ENCODE measurements at regions not wholly inside any gene's neighbourhood (a gene's known extent, or its start where the extent isn't known, plus 50 kb on each side); places are given as distances from the start of the nearest gene placed in this dataset.

GRCh38 chr3:5531039-5531438 lies 343.5 kb downstream of the EDEM1 start:
- intact Hi-C loops (cut with DNase I) = no loop called here
- no peaks in the 10 kb centered on the region for H3K4me1 ChIP-seq (replicated peaks)
- no peaks in the 10 kb centered on the region for H3K36me3 ChIP-seq
- DNase-seq (ENCODE audit: low spot score) = no peak
- H3K27me3 ChIP-seq (replicated peaks; ENCODE audit: insufficient read depth) = peaks cover 2% of the 10 kb centered on the region
- H3K27ac ChIP-seq = no peak overlapping the region
- H3K9me3 ChIP-seq = no peaks in the 10 kb centered on the region
- TF ChIP-seq POLR2A (IDR thresholded peaks at IDR 0.05) = no peak
- TF ChIP-seq POLR2AphosphoS5 (IDR thresholded peaks at IDR 0.05) = no peak
- no peak for TF ChIP-seq CTCF (IDR thresholded peaks at IDR 0.05)
- 71% methylated on average over 6 of the region's 6 CpGs for WGBS
- H3K4me3 ChIP-seq = no peak overlapping the region

- Histone ChIP-seq H3K27me3 (replicated peaks; ENCODE audit: insufficient read depth) (peaks cover 2% of the 10 kb centered on the region), H3K4me3 (no peak overlapping the region), H3K36me3 (no peaks in the 10 kb centered on the region), H3K27ac (no peak overlapping the region), H3K9me3 (no peaks in the 10 kb centered on the region), H3K4me1 (replicated peaks) (no peaks in the 10 kb centered on the region)
- intact Hi-C loops (cut with DNase I) = no loop called here
- no peak for TF ChIP-seq CTCF (IDR thresholded peaks at IDR 0.05)
- whole genome bisulfite sequencing = 84% methylated on average over 2 of the region's 3 CpGs
- DNase-seq (ENCODE audit: low spot score) = no peak
Observed at GRCh38 chr3:5531741-5532290, 344.3 kb downstream of the EDEM1 start.

GRCh38 chr3:5540532-5540931 lies 353.0 kb downstream of the EDEM1 start:
- Histone ChIP-seq H3K4me3 (no peak overlapping the region), H3K4me1 (replicated peaks) (no peaks in the 10 kb centered on the region), H3K27me3 (replicated peaks; ENCODE audit: insufficient read depth) (no peaks in the 10 kb centered on the region), H3K36me3 (no peaks in the 10 kb centered on the region), H3K9me3 (no peaks in the 10 kb centered on the region), H3K27ac (no peak overlapping the region)
- no peak for DNase-seq (ENCODE audit: low spot score)
- no peak for TF ChIP-seq POLR2A (IDR thresholded peaks at IDR 0.05)
- TF ChIP-seq POLR2AphosphoS5 (IDR thresholded peaks at IDR 0.05) = no peak
- no peak for TF ChIP-seq CTCF (IDR thresholded peaks at IDR 0.05)
- 92% methylated on average over 13 of the region's 13 CpGs for WGBS
- intact Hi-C loops (cut with DNase I) = no loop called here

DNA sequence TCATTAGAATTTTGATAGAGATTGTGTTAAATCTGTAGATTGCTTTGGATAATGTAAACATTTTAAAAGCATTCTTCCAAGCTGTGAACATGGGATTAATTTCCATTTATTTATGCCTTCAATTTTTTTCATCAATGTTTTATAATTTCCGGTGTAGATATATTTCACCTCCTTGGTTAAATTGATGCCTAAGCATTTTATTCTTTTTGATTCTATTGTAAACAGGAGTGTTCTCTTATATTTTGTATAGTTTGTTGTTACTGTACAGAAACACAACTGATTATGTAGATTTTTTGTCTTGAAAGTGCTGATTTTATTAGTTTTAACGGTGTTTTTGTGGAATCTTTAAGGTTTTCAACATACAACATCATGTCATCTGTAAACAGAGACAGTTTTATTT lies 355.0 kb downstream of the EDEM1 start:
- TF ChIP-seq CTCF (IDR thresholded peaks at IDR 0.05) (no peak), POLR2A (IDR thresholded peaks at IDR 0.05) (no peak), POLR2AphosphoS5 (IDR thresholded peaks at IDR 0.05) (no peak)
- intact Hi-C loops (cut with DNase I) = no loop called here
- WGBS = 82% methylated on average over 2 of the region's 2 CpGs

DNA sequence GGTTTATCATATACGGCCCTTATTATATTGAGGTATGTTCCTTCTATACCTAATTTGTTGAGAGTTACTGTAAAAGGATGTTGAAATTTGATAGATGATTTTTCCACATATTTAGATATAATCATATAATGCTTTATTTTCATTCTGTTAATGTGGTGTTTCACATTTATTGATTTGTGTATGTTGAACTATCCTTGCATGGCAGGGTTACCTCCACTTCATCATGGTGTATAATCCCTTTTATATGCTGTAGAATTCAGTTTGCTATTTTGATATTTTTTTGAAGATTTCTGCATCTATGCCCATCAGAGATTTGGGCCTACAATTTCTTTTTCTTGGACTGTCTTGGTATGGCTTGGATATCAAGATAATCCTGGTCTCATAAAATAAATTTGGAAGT lies 355.5 kb downstream of the EDEM1 start:
- H3K4me1 ChIP-seq (replicated peaks) = no peaks in the 10 kb centered on the region
- H3K9me3 ChIP-seq = no peaks in the 10 kb centered on the region
- TF ChIP-seq POLR2AphosphoS5 (IDR thresholded peaks at IDR 0.05) = no peak
- TF ChIP-seq POLR2A (IDR thresholded peaks at IDR 0.05) = no peak
- TF ChIP-seq CTCF (IDR thresholded peaks at IDR 0.05) = no peak
- intact Hi-C loops (cut with DNase I) = no loop called here
- no peaks in the 10 kb centered on the region for H3K36me3 ChIP-seq
- DNase-seq (ENCODE audit: low spot score) = no peak
- H3K4me3 ChIP-seq = no peak overlapping the region
- H3K27ac ChIP-seq = no peak overlapping the region
- no peaks in the 10 kb centered on the region for H3K27me3 ChIP-seq (replicated peaks; ENCODE audit: insufficient read depth)
- WGBS = 52% methylated on average over 1 of the region's 1 CpG

More for the DNA sequence above, 355.0 kb downstream of the EDEM1 start:
- H3K27ac ChIP-seq = no peak overlapping the region
- no peak overlapping the region for H3K4me3 ChIP-seq
- no peaks in the 10 kb centered on the region for H3K4me1 ChIP-seq (replicated peaks)
- no peaks in the 10 kb centered on the region for H3K36me3 ChIP-seq
- no peaks in the 10 kb centered on the region for H3K9me3 ChIP-seq
- no peaks in the 10 kb centered on the region for H3K27me3 ChIP-seq (replicated peaks; ENCODE audit: insufficient read depth)
- no peak for DNase-seq (ENCODE audit: low spot score)

Measured in prostate gland (tissue), 2 donors.